Rectal smooth muscle tissue (tissue), 1 donor: ENCODE measurements at regions not wholly inside any gene's neighbourhood (a gene's known extent, or its start where the extent isn't known, plus 50 kb on each side); places are given as distances from the start of the nearest gene placed in this dataset.

Experiments
- H3K27ac ChIP-seq: one replicate; pipeline ENCODE4 v1.7.0; 2013; ENCODE audit warnings: low read depth, low read length, inconsistent platforms
- H3K27me3 ChIP-seq: one replicate; pipeline ENCODE4 v1.7.0; 2013; ENCODE audit warnings: low read length; ENCODE audit not compliant: control insufficient read depth, insufficient read depth
- H3K36me3 ChIP-seq: one replicate; pipeline ENCODE4 v1.7.0; 2013; ENCODE audit warnings: low read length; ENCODE audit not compliant: control insufficient read depth, insufficient read depth
- H3K4me1 ChIP-seq: one replicate; pipeline ENCODE4 v1.7.0; 2013; ENCODE audit warnings: low read length; ENCODE audit not compliant: control insufficient read depth, insufficient read depth
- H3K4me3 ChIP-seq: one replicate; pipeline ENCODE4 v1.7.0; 2013; ENCODE audit warnings: low read length
- H3K9ac ChIP-seq: one replicate; pipeline ENCODE4 v1.7.0; 2013; ENCODE audit warnings: low read length

GRCh38 chr10:10532236-10532635 lies 485.4 kb upstream of the CELF2 start:
- Histone ChIP-seq H3K9ac (no peak overlapping the region), H3K4me3 (no peak overlapping the region), H3K27me3 (no peaks in the 10 kb centered on the region), H3K36me3 (no peaks in the 10 kb centered on the region), H3K27ac (no peak overlapping the region), H3K4me1 (peaks cover 5% of the 10 kb centered on the region)

DNA sequence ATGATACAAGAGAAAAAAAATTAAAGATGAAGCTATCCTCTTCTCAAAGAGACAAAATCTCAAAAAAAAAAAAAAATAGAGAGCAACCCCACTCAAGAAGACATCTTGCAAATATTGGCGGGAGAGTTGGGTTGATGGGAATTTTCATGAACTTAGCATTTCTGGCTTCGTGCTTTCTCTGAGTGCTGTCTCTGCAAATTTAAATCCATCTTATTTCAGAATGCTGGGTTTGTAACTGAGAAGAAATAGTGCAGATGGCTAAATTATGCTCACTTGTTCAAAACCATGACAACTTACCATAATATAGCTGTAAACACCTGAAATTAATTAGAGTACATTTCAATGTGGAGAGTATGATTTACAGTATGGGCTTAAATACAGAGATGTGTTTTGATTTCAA lies 484.8 kb upstream of the CELF2 start:
- no peaks in the 10 kb centered on the region for H3K36me3 ChIP-seq
- H3K27me3 ChIP-seq = no peaks in the 10 kb centered on the region
- no peak overlapping the region for H3K27ac ChIP-seq
- H3K9ac ChIP-seq = no peak overlapping the region
- H3K4me3 ChIP-seq = no peak overlapping the region
- peaks cover 5% of the 10 kb centered on the region for H3K4me1 ChIP-seq

DNA sequence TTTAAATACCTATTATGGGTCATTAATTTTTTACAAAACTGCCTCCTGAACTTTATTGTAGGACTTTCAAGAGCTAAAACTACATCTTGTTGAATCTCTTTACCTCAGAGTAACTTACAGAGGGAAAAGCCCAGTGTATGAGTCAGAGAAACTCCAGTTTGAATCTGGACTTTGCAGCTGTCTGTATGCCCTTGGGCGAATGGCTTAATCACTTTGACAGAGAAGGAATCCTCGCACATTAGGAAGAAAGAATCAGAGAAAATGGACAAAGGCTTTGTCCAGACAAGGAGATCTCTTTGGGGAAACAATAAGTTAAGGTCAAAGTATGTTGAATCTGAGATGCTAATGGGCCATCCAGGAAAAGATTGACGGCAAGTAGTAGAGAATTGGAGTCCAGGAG lies 484.2 kb upstream of the CELF2 start:
- Histone ChIP-seq H3K4me1 (peaks cover 5% of the 10 kb centered on the region), H3K4me3 (no peak overlapping the region), H3K9ac (no peak overlapping the region), H3K36me3 (no peaks in the 10 kb centered on the region), H3K27me3 (no peaks in the 10 kb centered on the region), H3K27ac (no peak overlapping the region)

DNA sequence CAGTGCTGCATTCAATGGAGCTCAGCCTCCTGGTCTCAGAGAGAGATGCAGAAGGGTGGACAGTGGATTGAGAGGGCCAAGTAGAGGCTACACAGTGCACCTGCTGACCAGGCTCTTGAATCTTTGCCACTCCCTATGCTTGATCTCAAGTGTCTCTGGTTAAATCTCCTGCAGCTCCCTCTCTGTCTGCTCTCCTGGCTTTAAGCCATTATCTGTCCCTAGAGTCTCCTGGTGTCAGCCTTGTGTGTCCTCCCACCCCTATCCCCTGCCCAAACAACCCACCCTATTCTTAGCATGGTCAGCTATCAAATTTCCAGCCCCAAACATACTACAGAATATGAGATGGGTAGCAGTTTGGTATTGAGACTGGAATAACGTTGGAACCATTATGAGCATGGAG lies 479.3 kb upstream of the CELF2 start:
- Histone ChIP-seq H3K27me3 (no peaks in the 10 kb centered on the region), H3K36me3 (no peaks in the 10 kb centered on the region), H3K4me1 (no peaks in the 10 kb centered on the region), H3K4me3 (no peak overlapping the region), H3K9ac (no peak overlapping the region), H3K27ac (no peak overlapping the region)

- H3K4me1 ChIP-seq = no peaks in the 10 kb centered on the region
- H3K27me3 ChIP-seq = no peaks in the 10 kb centered on the region
- H3K9ac ChIP-seq = no peak overlapping the region
These were observed 477.3 kb upstream of the CELF2 start for GRCh38 chr10:10540398-10540797.

DNA sequence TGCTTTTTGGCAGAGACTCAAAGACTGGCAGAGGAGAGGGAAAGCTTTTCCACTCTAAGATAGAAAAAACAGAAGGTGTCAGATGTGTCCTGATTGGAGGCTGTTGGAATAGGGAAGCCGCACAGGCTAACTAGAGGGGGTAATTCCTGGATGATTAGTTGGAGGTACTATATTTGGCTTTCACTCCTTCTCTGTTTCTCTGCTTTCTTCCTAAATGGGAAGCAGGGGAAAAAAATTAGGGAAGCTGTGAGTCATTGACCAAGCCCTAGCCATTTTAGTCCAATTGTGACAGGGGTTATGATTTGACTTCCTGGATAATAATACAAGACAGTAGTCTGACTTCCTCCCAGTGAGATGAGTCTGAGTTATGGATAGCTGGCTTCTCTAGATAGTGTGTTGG lies 475.2 kb upstream of the CELF2 start:
- Histone ChIP-seq H3K4me1 (no peaks in the 10 kb centered on the region), H3K27ac (no peak overlapping the region), H3K27me3 (no peaks in the 10 kb centered on the region), H3K4me3 (no peak overlapping the region), H3K36me3 (no peaks in the 10 kb centered on the region), H3K9ac (no peak overlapping the region)

More at GRCh38 chr10:10540398-10540797, 477.3 kb upstream of the CELF2 start:
- Histone ChIP-seq H3K36me3 (no peaks in the 10 kb centered on the region), H3K27ac (no peak overlapping the region), H3K4me3 (no peak overlapping the region)

DNA sequence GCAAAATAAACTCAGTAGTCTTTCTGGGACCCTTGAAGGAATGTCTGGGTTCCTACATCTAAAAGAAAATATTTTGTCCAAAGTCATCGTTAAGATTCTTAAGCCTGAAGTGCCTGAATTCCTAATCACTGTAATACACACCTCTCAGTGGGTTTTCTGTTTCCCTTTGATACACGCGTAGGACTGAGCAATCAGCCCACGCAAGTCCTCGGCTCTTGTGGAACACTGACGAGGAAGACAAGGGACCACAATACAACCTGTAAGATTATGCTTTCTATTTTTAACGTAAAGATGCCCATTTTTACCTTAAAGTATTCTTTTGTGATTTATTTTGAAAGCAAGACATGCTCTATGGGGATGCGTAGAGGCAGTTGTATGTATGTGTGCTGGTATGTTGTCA lies 472.8 kb upstream of the CELF2 start:
- H3K4me3 ChIP-seq = no peak overlapping the region
- no peaks in the 10 kb centered on the region for H3K36me3 ChIP-seq
- no peak overlapping the region for H3K27ac ChIP-seq
- H3K27me3 ChIP-seq = no peaks in the 10 kb centered on the region
- H3K9ac ChIP-seq = no peak overlapping the region
- H3K4me1 ChIP-seq = no peaks in the 10 kb centered on the region

GRCh38 chr10:10545771-10546170 lies 471.9 kb upstream of the CELF2 start:
- Histone ChIP-seq H3K4me1 (no peaks in the 10 kb centered on the region), H3K36me3 (no peaks in the 10 kb centered on the region), H3K27me3 (no peaks in the 10 kb centered on the region), H3K4me3 (no peak overlapping the region), H3K9ac (no peak overlapping the region), H3K27ac (no peak overlapping the region)

DNA sequence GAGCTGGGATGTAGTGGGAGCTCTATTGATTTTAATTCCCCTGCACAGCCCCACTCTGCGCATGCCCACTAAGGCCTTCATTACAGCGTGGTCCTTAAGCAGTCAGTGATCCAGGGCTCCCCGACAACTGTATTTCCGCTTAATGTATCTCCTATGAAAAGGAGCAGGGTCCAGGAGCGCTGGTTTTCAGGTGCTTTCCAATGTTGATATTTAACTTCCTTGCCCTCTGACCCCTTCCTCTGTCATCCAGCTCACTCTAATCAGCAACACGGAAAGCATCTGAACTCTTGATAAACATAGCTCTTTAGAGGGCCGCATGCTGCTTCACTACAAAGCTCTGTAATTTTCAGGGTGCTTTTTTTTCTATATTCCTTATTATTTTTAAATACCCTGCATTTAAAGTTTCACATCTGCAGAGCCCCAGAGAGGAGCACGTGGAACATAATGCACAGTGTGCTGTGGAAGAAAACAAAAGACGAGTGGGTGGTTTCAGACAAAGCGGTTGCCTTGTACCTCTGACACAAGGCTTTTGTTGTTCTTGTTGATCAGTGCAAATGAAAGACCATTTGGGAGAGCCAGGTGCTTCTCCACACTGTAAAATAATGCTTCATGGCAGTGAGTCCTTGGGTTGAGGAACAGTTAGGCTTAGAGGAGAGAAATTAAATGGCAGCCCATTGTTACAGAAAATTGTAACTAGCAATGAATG lies 465.9 kb upstream of the CELF2 start:
- Histone ChIP-seq H3K9ac (no peak overlapping the region), H3K4me3 (no peak overlapping the region), H3K4me1 (no peaks in the 10 kb centered on the region), H3K27ac (no peak overlapping the region), H3K27me3 (no peaks in the 10 kb centered on the region), H3K36me3 (no peaks in the 10 kb centered on the region)

DNA sequence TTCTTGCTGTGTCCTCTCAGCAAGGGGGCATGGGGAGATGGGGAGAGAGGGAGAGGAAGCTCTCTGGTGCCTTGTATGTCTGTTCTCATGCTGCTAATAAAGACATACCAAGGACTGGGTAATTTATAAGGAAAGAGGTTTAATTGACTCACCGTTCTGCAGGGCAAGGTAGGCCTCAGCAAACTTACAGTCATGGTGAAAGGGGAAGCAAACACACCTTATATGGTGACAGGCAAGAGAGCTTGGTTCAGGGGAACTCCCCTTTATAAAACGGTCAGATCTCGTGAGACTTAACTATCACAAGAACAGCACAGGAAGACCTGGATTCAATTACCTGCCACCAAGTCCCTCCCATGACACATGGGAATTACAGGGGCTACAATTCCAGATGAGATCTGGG lies 464.7 kb upstream of the CELF2 start:
- Histone ChIP-seq H3K4me3 (no peak overlapping the region), H3K9ac (no peak overlapping the region), H3K36me3 (no peaks in the 10 kb centered on the region), H3K27me3 (no peaks in the 10 kb centered on the region), H3K27ac (no peak overlapping the region), H3K4me1 (no peaks in the 10 kb centered on the region)

DNA sequence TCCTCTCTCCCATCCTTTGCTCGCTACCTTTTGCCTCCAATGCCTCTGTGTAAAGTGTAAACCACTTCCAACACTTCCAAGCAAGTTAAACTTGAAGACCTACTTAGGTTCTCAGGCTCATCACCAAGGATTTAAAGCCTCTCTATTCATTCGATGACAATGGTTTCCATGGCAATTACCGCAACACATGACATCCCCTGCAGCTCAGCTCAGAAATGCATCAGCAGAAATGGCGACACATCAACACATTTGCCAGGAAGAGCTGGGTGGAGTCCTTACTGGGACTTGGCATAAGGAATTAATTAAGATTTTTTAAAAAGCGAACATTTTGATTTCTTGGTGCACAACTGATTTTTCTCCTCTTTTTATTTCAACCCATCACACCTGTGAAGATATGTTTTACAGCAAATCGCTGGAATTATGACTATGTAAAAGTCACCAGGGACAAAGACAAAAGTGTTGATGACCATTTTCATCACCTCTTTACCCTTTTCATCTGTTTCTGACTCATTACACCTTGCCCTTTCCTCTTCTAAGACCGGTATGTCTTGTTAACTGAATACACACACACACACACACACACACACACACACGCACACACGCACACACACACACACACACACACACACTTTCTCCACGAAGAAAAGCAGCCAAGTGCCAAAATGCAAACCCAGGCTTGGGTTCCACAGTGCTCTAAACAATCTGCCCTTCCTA lies 453.4 kb upstream of the CELF2 start:
- H3K9ac ChIP-seq = no peak overlapping the region
- no peaks in the 10 kb centered on the region for H3K4me1 ChIP-seq
- H3K36me3 ChIP-seq = no peaks in the 10 kb centered on the region
- no peak overlapping the region for H3K27ac ChIP-seq
- H3K27me3 ChIP-seq = no peaks in the 10 kb centered on the region
- no peak overlapping the region for H3K4me3 ChIP-seq

DNA sequence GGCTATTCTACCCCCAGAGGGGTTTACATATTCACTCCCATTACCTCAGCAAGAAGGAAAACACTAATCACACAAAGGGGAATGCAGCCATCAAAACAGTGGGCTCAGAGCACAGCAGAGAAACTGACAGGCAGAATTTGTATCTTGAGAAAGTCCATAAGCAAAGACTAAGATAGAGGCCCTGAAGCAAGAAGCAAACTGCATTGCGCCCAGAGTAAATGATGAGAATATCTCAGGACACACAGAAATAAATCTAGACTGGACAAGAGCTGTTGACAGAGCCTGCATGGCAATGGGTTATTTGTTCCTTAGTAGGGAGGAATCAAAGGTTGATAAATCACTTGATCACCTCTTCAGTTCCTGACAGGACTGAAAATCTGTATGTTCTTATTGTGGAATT lies 440.7 kb upstream of the CELF2 start:
- Histone ChIP-seq H3K9ac (no peak overlapping the region), H3K4me3 (no peak overlapping the region), H3K27ac (no peak overlapping the region), H3K4me1 (no peaks in the 10 kb centered on the region), H3K36me3 (no peaks in the 10 kb centered on the region), H3K27me3 (no peaks in the 10 kb centered on the region)

DNA sequence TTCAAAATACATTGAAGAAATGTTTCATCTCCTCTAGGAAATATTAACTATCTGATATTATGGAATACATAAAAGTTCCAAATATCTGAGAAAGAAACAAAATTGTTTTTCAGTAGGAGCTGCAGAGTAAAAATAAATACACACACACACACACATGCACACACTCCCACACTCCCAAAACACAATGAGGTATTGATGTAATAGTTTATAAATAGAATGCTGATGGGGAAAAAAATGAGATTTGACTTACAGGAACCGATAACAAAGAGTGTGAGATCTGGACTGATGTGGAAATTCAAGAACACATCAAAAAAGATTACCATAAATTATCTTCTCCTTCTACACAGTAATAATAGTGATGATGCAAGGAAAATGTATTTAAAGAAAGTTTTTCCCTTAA lies 438.0 kb upstream of the CELF2 start:
- Histone ChIP-seq H3K36me3 (no peaks in the 10 kb centered on the region), H3K4me1 (no peaks in the 10 kb centered on the region), H3K27ac (no peak overlapping the region), H3K9ac (no peak overlapping the region), H3K27me3 (no peaks in the 10 kb centered on the region), H3K4me3 (no peak overlapping the region)
